Nucleus accumbens (tissue), 56 donors: ENCODE measurements at regions not wholly inside any gene's neighbourhood (a gene's known extent, or its start where the extent isn't known, plus 50 kb on each side); places are given as distances from the start of the nearest gene placed in this dataset.
"Not testable (repeated sequence)": the region's sequence is repeated elsewhere in the genome, so short reads cannot be mapped to it uniquely, and the experiment has no call there.

Experiments
- DNase-seq, 56 donors: peaks; one replicate each; lab custom pipeline; 2025; lab: John Stamatoyannopoulos, UW

GRCh38 chr3:146382386-146382785, 87.0 kb downstream of the PLSCR2 start:
- peak in 1 of 56 donors; percentile 0 for DNase-seq

GRCh38 chr3:146380046-146380445, 89.3 kb downstream of the PLSCR2 start:
- DNase-seq: no peak

GRCh38 chr3:146375219-146375618, 94.1 kb downstream of the PLSCR2 start:
- no peak for DNase-seq

DNA sequence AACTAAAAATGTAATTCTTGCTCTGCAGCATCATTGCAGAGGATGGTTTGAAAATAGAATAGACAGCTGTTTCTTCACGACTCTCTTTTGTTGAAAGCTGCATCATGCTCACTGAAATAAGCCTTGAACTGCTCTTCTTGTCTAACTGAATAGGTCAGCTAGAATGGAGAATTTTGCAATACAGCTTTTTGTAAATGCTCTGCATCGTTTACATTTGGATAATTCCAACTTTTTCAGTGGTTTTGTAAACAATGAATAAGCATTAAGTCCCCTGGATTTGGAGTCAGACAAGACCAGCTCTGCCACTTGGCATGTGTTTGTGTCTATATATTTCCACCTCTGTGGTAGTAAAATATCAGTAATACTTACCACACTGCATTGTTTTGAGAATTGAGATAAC, 95.2 kb downstream of the PLSCR2 start:
- no peak for DNase-seq

GRCh38 chr3:146371902-146372301, 97.5 kb downstream of the PLSCR2 start:
- no peak for DNase-seq

GRCh38 chr3:146368882-146369523, 100.4 kb downstream of the PLSCR2 start:
- DNase-seq: no peak

- no peak for DNase-seq
Observed at GRCh38 chr3:146359841-146360240, 108.9 kb upstream of the PLSCR4 start.

- DNase-seq: not testable (repeated sequence)
Observed at GRCh38 chr3:146354421-146354820, 103.5 kb upstream of the PLSCR4 start.

- DNase-seq: no peak
Observed at GRCh38 chr3:146350852-146351251, 99.9 kb upstream of the PLSCR4 start.

DNA sequence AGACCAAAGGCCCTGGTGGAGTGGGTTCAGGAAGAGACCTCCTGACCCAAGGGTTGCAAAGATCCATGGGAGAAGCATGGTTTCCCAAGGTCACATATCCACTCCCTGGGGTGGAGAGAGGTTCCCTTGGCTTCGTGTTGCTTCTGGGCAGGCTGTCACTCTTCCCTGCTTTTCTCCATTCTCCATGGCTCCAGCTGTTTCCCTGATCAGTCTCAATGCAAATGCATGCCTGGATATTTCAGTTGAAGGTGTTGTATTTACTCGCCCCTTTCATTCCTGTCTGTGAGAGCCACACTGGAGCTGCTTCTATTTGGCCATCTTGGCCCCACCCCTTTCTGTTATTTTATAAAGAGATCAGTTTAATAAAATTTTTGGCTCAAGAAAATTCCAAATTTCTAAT, 95.0 kb upstream of the PLSCR4 start:
- no peak for DNase-seq

GRCh38 chr3:146343551-146343950, 92.6 kb upstream of the PLSCR4 start:
- no peak for DNase-seq

- DNase-seq: no peak
Observed at GRCh38 chr3:146342989-146343388, 92.1 kb upstream of the PLSCR4 start.

GRCh38 chr3:146339349-146339748, 88.4 kb upstream of the PLSCR4 start:
- no peak for DNase-seq

DNA sequence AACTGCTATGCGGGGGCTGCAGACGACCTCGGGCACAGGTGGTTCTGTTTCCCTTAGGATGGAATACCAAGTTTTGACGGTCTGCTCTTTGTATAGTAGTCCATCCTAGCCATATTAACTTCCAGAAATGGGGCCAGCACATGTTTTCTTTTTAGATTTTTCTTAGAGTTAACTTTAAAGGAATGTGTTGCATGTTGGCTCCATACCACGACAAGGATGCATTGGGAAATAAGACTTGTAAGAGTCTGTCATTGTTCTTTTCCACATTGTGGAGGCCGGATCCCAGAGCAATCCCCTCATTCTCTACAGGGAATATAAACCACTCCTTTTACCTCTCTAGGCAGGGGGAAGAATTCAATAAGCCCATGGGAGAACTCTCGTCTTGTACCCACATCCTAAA, 87.1 kb upstream of the PLSCR4 start:
- no peak for DNase-seq

GRCh38 chr3:146335386-146335785, 84.5 kb upstream of the PLSCR4 start:
- no peak for DNase-seq

DNA sequence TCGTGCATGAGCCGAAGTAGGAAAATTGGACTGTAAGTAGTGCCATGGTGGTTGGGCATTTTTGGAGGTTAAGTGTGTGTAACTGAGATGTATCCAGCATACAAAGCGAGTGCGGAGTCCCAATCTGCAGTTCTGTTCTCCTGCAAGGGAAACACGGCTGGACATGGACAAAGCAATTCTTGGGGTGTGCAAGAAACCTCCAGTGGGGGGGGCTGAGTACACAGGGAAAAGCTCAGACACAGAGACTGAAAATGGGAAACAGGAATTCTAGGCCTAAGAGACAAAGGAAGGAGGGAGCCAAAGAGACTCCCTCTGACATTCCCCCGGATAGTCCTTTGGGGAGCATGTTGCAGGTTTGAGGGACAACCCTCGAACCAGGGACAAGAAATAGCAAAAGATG, 83.2 kb upstream of the PLSCR4 start:
- peak in 1 of 56 donors; percentile 7 for DNase-seq

GRCh38 chr3:146331967-146332366, 81.1 kb upstream of the PLSCR4 start:
- no peak for DNase-seq

- peak in 4 of 56 donors; percentile 2 to 7 (median 4) for DNase-seq
Observed at GRCh38 chr3:146326875-146327543, 76.1 kb upstream of the PLSCR4 start.

DNA sequence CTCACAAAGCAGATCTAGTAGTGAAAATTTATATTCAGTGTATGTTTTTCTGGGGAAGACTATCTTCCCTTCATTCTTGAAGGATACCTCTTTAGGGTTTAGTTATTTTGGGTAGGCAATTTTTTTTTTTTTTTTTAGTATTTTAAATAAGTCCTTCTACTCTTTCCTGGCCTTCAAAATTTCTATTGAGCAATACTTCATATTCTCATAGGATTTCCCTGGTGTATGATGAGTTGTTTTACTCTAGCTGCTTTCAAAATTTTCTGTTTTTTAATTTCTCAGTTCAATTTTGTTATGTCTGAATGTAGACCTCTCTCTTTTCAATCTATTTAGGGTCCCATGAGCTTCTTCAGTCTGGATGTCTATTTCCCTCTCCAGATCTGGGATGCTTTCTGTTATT, 74.3 kb upstream of the PLSCR4 start:
- DNase-seq: no peak

- no peak for DNase-seq
Observed at GRCh38 chr3:146322216-146322817, 71.4 kb upstream of the PLSCR4 start.

- DNase-seq: no peak
Observed at GRCh38 chr3:146314871-146315270, 64.0 kb upstream of the PLSCR4 start.

DNA sequence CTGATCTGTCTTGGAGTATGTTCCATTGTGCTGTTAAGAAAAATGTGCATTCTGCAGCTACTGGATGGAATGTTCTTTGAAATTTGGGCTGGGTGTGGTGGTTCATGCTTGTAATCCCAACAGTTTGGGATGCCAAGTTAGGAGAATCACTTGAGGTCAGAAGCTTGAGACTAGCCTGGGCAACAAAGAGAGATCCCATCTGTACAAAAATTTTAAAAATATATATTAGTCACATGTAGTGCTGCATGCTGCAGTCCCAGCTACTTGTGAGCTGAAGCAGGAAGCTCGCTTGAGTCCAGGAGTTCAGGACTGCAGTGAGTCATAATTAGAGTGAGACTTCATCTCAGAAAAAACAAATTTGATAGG, 62.8 kb upstream of the PLSCR4 start:
- no peak for DNase-seq
